ENCODE measurements at regions not wholly inside any gene's neighbourhood (a gene's known extent, or its start where the extent isn't known, plus 50 kb on each side); places are given as distances from the start of the nearest gene placed in this dataset.

DNA sequence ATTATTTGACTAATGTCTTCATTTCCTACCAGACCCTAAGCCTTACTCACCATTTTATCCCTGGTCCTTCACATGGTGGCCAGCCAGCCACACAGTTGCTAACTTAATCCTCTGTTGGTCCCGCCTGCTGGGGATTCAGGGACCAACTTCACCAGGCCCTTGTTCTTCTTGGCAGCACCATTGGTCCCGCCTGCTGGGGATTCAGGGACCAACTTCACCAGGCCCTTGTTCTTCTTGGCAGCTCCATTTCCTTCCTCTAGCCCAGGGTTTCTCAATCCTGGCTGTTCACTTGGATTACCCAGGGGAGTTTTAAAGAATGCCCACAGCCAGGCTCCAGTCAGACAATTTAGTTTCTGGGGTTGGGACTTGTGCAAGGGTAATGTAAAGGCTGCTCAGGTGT, 233.1 kb upstream of the CSF3R start:
- TF ChIP-seq, protein P1, sequence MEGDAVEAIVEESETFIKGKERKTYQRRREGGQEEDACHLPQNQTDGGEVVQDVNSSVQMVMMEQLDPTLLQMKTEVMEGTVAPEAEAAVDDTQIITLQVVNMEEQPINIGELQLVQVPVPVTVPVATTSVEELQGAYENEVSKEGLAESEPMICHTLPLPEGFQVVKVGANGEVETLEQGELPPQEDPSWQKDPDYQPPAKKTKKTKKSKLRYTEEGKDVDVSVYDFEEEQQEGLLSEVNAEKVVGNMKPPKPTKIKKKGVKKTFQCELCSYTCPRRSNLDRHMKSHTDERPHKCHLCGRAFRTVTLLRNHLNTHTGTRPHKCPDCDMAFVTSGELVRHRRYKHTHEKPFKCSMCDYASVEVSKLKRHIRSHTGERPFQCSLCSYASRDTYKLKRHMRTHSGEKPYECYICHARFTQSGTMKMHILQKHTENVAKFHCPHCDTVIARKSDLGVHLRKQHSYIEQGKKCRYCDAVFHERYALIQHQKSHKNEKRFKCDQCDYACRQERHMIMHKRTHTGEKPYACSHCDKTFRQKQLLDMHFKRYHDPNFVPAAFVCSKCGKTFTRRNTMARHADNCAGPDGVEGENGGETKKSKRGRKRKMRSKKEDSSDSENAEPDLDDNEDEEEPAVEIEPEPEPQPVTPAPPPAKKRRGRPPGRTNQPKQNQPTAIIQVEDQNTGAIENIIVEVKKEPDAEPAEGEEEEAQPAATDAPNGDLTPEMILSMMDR (IDR thresholded peaks at IDR 0.05): no peak
- TF ChIP-seq EP300 (IDR thresholded peaks at IDR 0.05; ENCODE audit: low read depth) (no peak), POLR2A (IDR thresholded peaks at IDR 0.05) (no peak)

Data from transverse colon (tissue), 3 donors.